ENCODE measurements at regions not wholly inside any gene's neighbourhood (a gene's known extent, or its start where the extent isn't known, plus 50 kb on each side); places are given as distances from the start of the nearest gene placed in this dataset.

- DNase-seq, result no peak
Measured at GRCh38 chr16:51404386-51404785, 253.3 kb upstream of the SALL1 start.

GRCh38 chr16:51402785-51403184 is 251.7 kb upstream of the SALL1 start:
- DNase-seq, result no peak

- DNase-seq, result no peak
Measured at GRCh38 chr16:51402298-51402697, 251.2 kb upstream of the SALL1 start.

- no peak for DNase-seq
Measured at GRCh38 chr16:51401673-51402072, 250.6 kb upstream of the SALL1 start.

GRCh38 chr16:51399908-51400670 is 249.0 kb upstream of the SALL1 start:
- DNase-seq, result no peak

- no peak for DNase-seq
Measured at GRCh38 chr16:51394421-51394820, 243.4 kb upstream of the SALL1 start.

GRCh38 chr16:51393381-51394005 is 242.4 kb upstream of the SALL1 start:
- no peak for DNase-seq

GRCh38 chr16:51392521-51393187 is 241.6 kb upstream of the SALL1 start:
- peak; percentile 54 for DNase-seq

GRCh38 chr16:51391798-51392511 is 240.9 kb upstream of the SALL1 start:
- DNase-seq, result no peak

- DNase-seq, result no peak
Measured at GRCh38 chr16:51390877-51391276, 239.8 kb upstream of the SALL1 start.

GRCh38 chr16:51389881-51390280 is 238.8 kb upstream of the SALL1 start:
- no peak for DNase-seq

GRCh38 chr16:51388516-51388951 is 237.5 kb upstream of the SALL1 start:
- no peak for DNase-seq

- DNase-seq, result no peak
Measured at GRCh38 chr16:51383909-51384308, 232.8 kb upstream of the SALL1 start.

- DNase-seq, result no peak
Measured at GRCh38 chr16:51382940-51383339, 231.9 kb upstream of the SALL1 start.

GRCh38 chr16:51382211-51382610 is 231.1 kb upstream of the SALL1 start:
- no peak for DNase-seq

- no peak for DNase-seq
Measured at GRCh38 chr16:51376080-51376479, 225.0 kb upstream of the SALL1 start.

- no peak for DNase-seq
Measured at GRCh38 chr16:51374790-51375189, 223.7 kb upstream of the SALL1 start.

- DNase-seq, result no peak
Measured at GRCh38 chr16:51374346-51374745, 223.3 kb upstream of the SALL1 start.

GRCh38 chr16:51365715-51366114 is 214.6 kb upstream of the SALL1 start:
- no peak for DNase-seq

- no peak for DNase-seq
Measured at GRCh38 chr16:51359141-51359955, 208.3 kb upstream of the SALL1 start.

- DNase-seq, result no peak
Measured at GRCh38 chr16:51357839-51358238, 206.8 kb upstream of the SALL1 start.

- no peak for DNase-seq
Measured at GRCh38 chr16:51355875-51356274, 204.8 kb upstream of the SALL1 start.

Data from left hindlimb (tissue), 1 donor.